IMR-90 (cell line): ENCODE measurements at regions not wholly inside any gene's neighbourhood (a gene's known extent, or its start where the extent isn't known, plus 50 kb on each side); places are given as distances from the start of the nearest gene placed in this dataset.

Experiments used
- ATAC-seq: fragments of 200-7000 bp; cut with Tn5 transposase; 2 replicates; pipeline ENCODE4 v1.9.1; 2020; ENCODE audit warnings: low read depth, mild to moderate bottlenecking, moderate library complexity
- BruUV-seq: library from RNA; stranded (reverse); fragments of 400-500 nt; replicated peaks from 2 replicates; lab custom pipeline; 2021; lab: Mats Ljungman, UMichigan
- CTCF ChIA-PET: fragments of 300-600 bp; formaldehyde crosslinking; extraction: SDS; loops from one replicate; lab custom pipeline; 2021; ENCODE audit warnings: antibody characterized with exemption; lab: Yijun Ruan, JAX
- POLR2A ChIA-PET: fragments of 300-600 bp; sonication (Branson Sonifier 250); formaldehyde crosslinking; loops from one replicate; lab custom pipeline; 2022; ENCODE audit warnings: antibody characterized with exemption; ENCODE audit not compliant: unreplicated experiment; lab: Charles Lee
- DNase-seq: peaks from one replicate; pipeline ENCODE4 v3.0.0; 2013
- H2AFZ ChIP-seq: replicated peaks from 2 replicates; pipeline ENCODE3; 2013; ENCODE audit warnings: low read length, mild to moderate bottlenecking; ENCODE audit not compliant: poor library complexity
- H2AK5ac ChIP-seq: 2 replicates; pipeline ENCODE4 v1.6.1; 2013; ENCODE audit warnings: low read depth, low read length, inconsistent platforms
- H2AK9ac ChIP-seq: replicated peaks from 2 replicates; pipeline ENCODE3; 2013; ENCODE audit warnings: mild to moderate bottlenecking, low read depth, low read length, moderate library complexity; ENCODE audit not compliant: poor library complexity
- H2BK120ac ChIP-seq: 2 replicates; pipeline ENCODE4 v1.6.1; 2013; ENCODE audit warnings: low read depth, low read length, inconsistent platforms
- H2BK15ac ChIP-seq: 3 replicates; pipeline ENCODE4 v1.6.1; 2013; ENCODE audit warnings: low read depth, low read length, inconsistent platforms
- H2BK20ac ChIP-seq: 2 replicates; pipeline ENCODE4 v1.6.1; 2013; ENCODE audit warnings: low read depth, mild to moderate bottlenecking, inconsistent platforms, low read length, moderate library complexity
- H2BK5ac ChIP-seq: 2 replicates; pipeline ENCODE4 v1.6.1; 2013; ENCODE audit warnings: mild to moderate bottlenecking, low read depth, low read length, inconsistent platforms; ENCODE audit not compliant: poor library complexity, severe bottlenecking
- H3K14ac ChIP-seq: replicated peaks from 2 replicates; pipeline ENCODE4 v1.6.1; 2013; ENCODE audit warnings: low read depth, low read length, inconsistent platforms
- H3K18ac ChIP-seq: 2 replicates; pipeline ENCODE4 v1.6.1; 2013; ENCODE audit warnings: low read depth, low read length, control low read depth
- H3K23ac ChIP-seq: 2 replicates; pipeline ENCODE4 v1.6.1; 2013; ENCODE audit warnings: low read depth, low read length, inconsistent platforms
- H3K27ac ChIP-seq: 2 replicates; pipeline ENCODE4 v1.5.1; 2013; ENCODE audit warnings: mild to moderate bottlenecking, control low read depth, low read length; ENCODE audit not compliant: insufficient read depth
- H3K27me3 ChIP-seq: 2 replicates; pipeline ENCODE4 v1.6.1; 2013; ENCODE audit warnings: low read length; ENCODE audit not compliant: control insufficient read depth, insufficient read depth
- H3K36me3 ChIP-seq: 2 replicates; pipeline ENCODE4 v1.6.1; 2013; ENCODE audit warnings: low read length, mixed read lengths; ENCODE audit not compliant: control insufficient read depth, insufficient read depth
- H3K4ac ChIP-seq: 2 replicates; pipeline ENCODE4 v1.6.1; 2013; ENCODE audit warnings: low read depth, low read length, inconsistent platforms
- H3K4me1 ChIP-seq: 2 replicates; pipeline ENCODE4 v1.6.1; 2013; ENCODE audit warnings: low read length, mixed read lengths; ENCODE audit not compliant: control insufficient read depth, insufficient read depth
- H3K4me2 ChIP-seq: 2 replicates; pipeline ENCODE4 v1.6.1; 2013; ENCODE audit warnings: low read depth, mild to moderate bottlenecking, control low read depth, low read length, moderate library complexity
- H3K4me3 ChIP-seq: 2 replicates; pipeline ENCODE4 v1.5.1; 2013; ENCODE audit warnings: low read depth, mild to moderate bottlenecking, control low read depth, low read length, moderate library complexity; ENCODE audit not compliant: insufficient read depth
- H3K56ac ChIP-seq: 2 replicates; pipeline ENCODE4 v1.6.1; 2013; ENCODE audit warnings: low read length, inconsistent platforms; ENCODE audit not compliant: insufficient read depth; ENCODE audit errors: extremely low read depth
- H3K79me1 ChIP-seq, 2 experiments: 2 replicates each; pipeline ENCODE4 v1.6.1; 2013; ENCODE audit warnings: low read length in 2 of 2, inconsistent platforms in 1 of 2, low read depth in 1 of 2
- H3K9ac ChIP-seq: 2 replicates; pipeline ENCODE4 v1.6.1; 2013; ENCODE audit warnings: low read depth, low read length, control low read depth
- H3K9me1 ChIP-seq: 2 replicates; pipeline ENCODE4 v1.6.1; 2013; ENCODE audit warnings: low read length, inconsistent platforms; ENCODE audit not compliant: insufficient read depth
- H3K9me3 ChIP-seq: 2 replicates; pipeline ENCODE4 v1.6.1; 2013; ENCODE audit warnings: low read length; ENCODE audit not compliant: control insufficient read depth, insufficient read depth
- H4K20me1 ChIP-seq: 2 replicates; pipeline ENCODE4 v1.6.1; 2013; ENCODE audit warnings: low read length, inconsistent platforms; ENCODE audit not compliant: insufficient read depth
- H4K5ac ChIP-seq: 2 replicates; pipeline ENCODE4 v1.6.1; 2013; ENCODE audit warnings: mild to moderate bottlenecking, low read depth, low read length, control low read depth
- H4K8ac ChIP-seq, 2 experiments: 2 replicates each; pipeline ENCODE4 v1.6.1; 2013; ENCODE audit warnings: low read depth in 2 of 2, low read length in 2 of 2, control low read depth in 1 of 2, inconsistent platforms in 1 of 2
- H4K91ac ChIP-seq: 2 replicates; pipeline ENCODE4 v1.6.1; 2013; ENCODE audit warnings: low read depth, low read length, inconsistent platforms; ENCODE audit not compliant: insufficient read depth
- BHLHE40 ChIP-seq: fragments of 150-350 bp; IDR thresholded peaks from 2 replicates; pipeline ENCODE4 v1.6.1; 2016; ENCODE audit warnings: mild to moderate bottlenecking, low read depth, low read length
- CEBPB ChIP-seq: IDR thresholded peaks from 2 replicates; pipeline ENCODE4 v1.6.1; 2012; ENCODE audit warnings: low read depth, low read length, improper control_type of control experiment
- CHD1 ChIP-seq: IDR thresholded peaks from 2 replicates; pipeline ENCODE4 v1.6.1; 2012; ENCODE audit warnings: low read depth, low read length, improper control_type of control experiment
- CTCF ChIP-seq: conservative IDR thresholded peaks from 2 replicates; pipeline ENCODE4 v1.5.1; 2012; ENCODE audit warnings: mild to moderate bottlenecking, low read depth, low read length, improper control_type of control experiment
- ELK1 ChIP-seq: fragments of 150-350 bp; IDR thresholded peaks from 2 replicates; pipeline ENCODE4 v1.6.1; 2016; ENCODE audit warnings: low read depth, mild to moderate bottlenecking, low read length, moderate library complexity, borderline replicate concordance
- FOS ChIP-seq: fragments of 150-350 bp; IDR thresholded peaks from 2 replicates; pipeline ENCODE4 v1.6.1; 2016; ENCODE audit warnings: low read depth, low read length
- MAFK ChIP-seq: IDR thresholded peaks from 2 replicates; pipeline ENCODE4 v1.6.1; 2012; ENCODE audit warnings: low read depth, low read length, improper control_type of control experiment
- MAZ ChIP-seq: IDR thresholded peaks from 2 replicates; pipeline ENCODE4 v1.6.1; 2012; ENCODE audit warnings: low read depth, mild to moderate bottlenecking, low read length, improper control_type of control experiment, moderate library complexity, borderline replicate concordance
- MXI1 ChIP-seq: IDR thresholded peaks from 2 replicates; pipeline ENCODE4 v1.6.1; 2012; ENCODE audit warnings: low read depth, mild to moderate bottlenecking, low read length, moderate library complexity, borderline replicate concordance
- NFE2L2 ChIP-seq: fragments of 150-350 bp; IDR thresholded peaks from 2 replicates; pipeline ENCODE4 v1.6.1; 2016; ENCODE audit warnings: low read depth, mild to moderate bottlenecking, low read length
- POLR2A ChIP-seq: IDR thresholded peaks from 2 replicates; pipeline ENCODE4 v1.6.1; 2012; ENCODE audit warnings: mild to moderate bottlenecking, low read depth, low read length
- RAD21 ChIP-seq: IDR thresholded peaks from 2 replicates; pipeline ENCODE4 v1.6.1; 2012; ENCODE audit warnings: low read length, improper control_type of control experiment
- RCOR1 ChIP-seq: IDR thresholded peaks from 2 replicates; pipeline ENCODE4 v1.6.1; 2012; ENCODE audit warnings: mild to moderate bottlenecking, low read length, improper control_type of control experiment; ENCODE audit not compliant: insufficient replicate concordance
- RFX5 ChIP-seq: IDR thresholded peaks from 2 replicates; pipeline ENCODE4 v1.8.0; 2012; ENCODE audit warnings: low read depth, mild to moderate bottlenecking, low read length, moderate library complexity
- SMC3 ChIP-seq: fragments of 150-350 bp; IDR thresholded peaks from 2 replicates; pipeline ENCODE4 v1.6.1; 2016; ENCODE audit warnings: low read depth, mild to moderate bottlenecking, antibody characterized with exemption, low read length, moderate library complexity
- USF2 ChIP-seq: fragments of 150-350 bp; IDR thresholded peaks from 2 replicates; pipeline ENCODE4 v1.6.1; 2017; ENCODE audit warnings: mild to moderate bottlenecking, antibody characterized with exemption, low read length, low read depth
- WGBS, 2 experiments: methylation state at CpG; one replicate each; pipeline versions ENCODE4 v1.1.5 to v1.1.7; 2013; ENCODE audit warnings: missing lambda C conversion rate in 2 of 2; ENCODE audit not compliant: insufficient read length in 1 of 2; ENCODE audit errors: extremely low coverage in 2 of 2; 5-methylcytosine and 5-hydroxymethylcytosine counted together
- dilution Hi-C: fragments of 300-500 bp; cut with HindIII; formaldehyde crosslinking; loops from one replicate; pipeline ENCODE4 v1.14.3; 2018; ENCODE audit warnings: low sequenced_read_pairs; ENCODE audit not compliant: unreplicated experiment
- in situ Hi-C: fragments of 300-500 bp; cut with MboI; formaldehyde crosslinking; loops from 3 replicates; pipeline ENCODE4 v1.14.3; 2019; ENCODE audit warnings: low sequenced_read_pairs, inconsistent platforms, mixed read lengths
- intact Hi-C: fragments of 100-400 bp; cut with micrococcal nuclease; formaldehyde crosslinking; loops from 2 replicates; pipeline ENCODE4 v1.10.0; 2022

GRCh38 chr17:11001651-11002050, 163.8 kb upstream of the PIRT start:
- H2AK5ac ChIP-seq, result no peak overlapping the region
- no peak overlapping the region for H2AK9ac ChIP-seq
- H3K27me3 ChIP-seq, result no peaks in the 10 kb centered on the region
- no peak overlapping the region for H3K14ac ChIP-seq
- no peaks in the 10 kb centered on the region for H3K36me3 ChIP-seq
- no peak overlapping the region for H2BK5ac ChIP-seq
- no peak overlapping the region for H2BK20ac ChIP-seq
- no peak overlapping the region for H2BK15ac ChIP-seq
- dilution Hi-C loops (no loop called here), in situ Hi-C loops (no loop called here), intact Hi-C loops (no loop called here)
- H2AFZ ChIP-seq, result no peak overlapping the region
- WGBS, 2 experiments, result no CpG with 5 or more reads among the region's 4 CpGs
- no peak overlapping the region for H4K5ac ChIP-seq
- no peak overlapping the region for H4K91ac ChIP-seq
- no peak overlapping the region for H3K56ac ChIP-seq
- no peaks in the 10 kb centered on the region for H3K79me1 ChIP-seq
- no peak overlapping the region for H3K9ac ChIP-seq
- no peak overlapping the region for H4K8ac ChIP-seq
- H3K18ac ChIP-seq, result no peak overlapping the region
- ATAC-seq, result no peak
- no peaks in the 10 kb centered on the region for H4K20me1 ChIP-seq
- H3K4ac ChIP-seq, result no peak overlapping the region
- no TSS peak for BruUV-seq
- CTCF ChIA-PET, result no interaction called here
- POLR2A ChIA-PET, result no interaction called here
- TF ChIP-seq MXI1 (no peak), BHLHE40 (no peak), SMC3 (no peak), CTCF (no peak), RFX5 (no peak), CHD1 (no peak), FOS (no peak), CEBPB (no peak), RAD21 (no peak), ELK1 (no peak), MAZ (no peak), RCOR1 (no peak), POLR2A (no peak), MAFK (no peak), USF2 (no peak), NFE2L2 (no peak)
- H3K4me2 ChIP-seq, result no peak overlapping the region
- no peak overlapping the region for H3K4me3 ChIP-seq
- H3K9me3 ChIP-seq, result peaks cover 30% of the 10 kb centered on the region
- no peak overlapping the region for H3K27ac ChIP-seq
- no peaks in the 10 kb centered on the region for H3K9me1 ChIP-seq
- H3K23ac ChIP-seq, result no peak overlapping the region
- no peak for DNase-seq
- no peaks in the 10 kb centered on the region for H3K4me1 ChIP-seq
- H2BK120ac ChIP-seq, result no peak overlapping the region
